ENCODE measurements at regions not wholly inside any gene's neighbourhood (a gene's known extent, or its start where the extent isn't known, plus 50 kb on each side); places are given as distances from the start of the nearest gene placed in this dataset.

DNA sequence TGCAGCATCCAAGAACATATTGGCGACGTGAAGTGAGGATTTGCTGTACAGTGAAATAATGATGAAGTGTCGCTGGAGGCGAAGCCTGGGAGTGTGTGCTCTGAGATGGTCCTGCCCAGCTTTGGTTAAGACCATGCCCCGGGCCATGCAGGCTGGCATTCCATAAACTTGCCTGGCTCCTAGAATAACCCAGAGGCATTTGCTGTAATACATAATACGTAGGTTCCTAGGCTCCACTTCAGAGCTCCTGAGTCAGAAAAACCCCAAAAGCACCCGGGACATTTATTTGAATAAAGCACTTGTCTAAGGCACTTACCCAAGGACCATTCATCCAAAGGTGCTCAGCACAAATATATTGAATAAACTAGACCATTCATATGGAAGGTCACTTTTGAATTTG, 279.3 kb downstream of the ABCC12 start:
- TF ChIP-seq, protein P1, sequence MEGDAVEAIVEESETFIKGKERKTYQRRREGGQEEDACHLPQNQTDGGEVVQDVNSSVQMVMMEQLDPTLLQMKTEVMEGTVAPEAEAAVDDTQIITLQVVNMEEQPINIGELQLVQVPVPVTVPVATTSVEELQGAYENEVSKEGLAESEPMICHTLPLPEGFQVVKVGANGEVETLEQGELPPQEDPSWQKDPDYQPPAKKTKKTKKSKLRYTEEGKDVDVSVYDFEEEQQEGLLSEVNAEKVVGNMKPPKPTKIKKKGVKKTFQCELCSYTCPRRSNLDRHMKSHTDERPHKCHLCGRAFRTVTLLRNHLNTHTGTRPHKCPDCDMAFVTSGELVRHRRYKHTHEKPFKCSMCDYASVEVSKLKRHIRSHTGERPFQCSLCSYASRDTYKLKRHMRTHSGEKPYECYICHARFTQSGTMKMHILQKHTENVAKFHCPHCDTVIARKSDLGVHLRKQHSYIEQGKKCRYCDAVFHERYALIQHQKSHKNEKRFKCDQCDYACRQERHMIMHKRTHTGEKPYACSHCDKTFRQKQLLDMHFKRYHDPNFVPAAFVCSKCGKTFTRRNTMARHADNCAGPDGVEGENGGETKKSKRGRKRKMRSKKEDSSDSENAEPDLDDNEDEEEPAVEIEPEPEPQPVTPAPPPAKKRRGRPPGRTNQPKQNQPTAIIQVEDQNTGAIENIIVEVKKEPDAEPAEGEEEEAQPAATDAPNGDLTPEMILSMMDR (conservative IDR thresholded peaks at IDR 0.05 in 1 of 2, IDR thresholded peaks at IDR 0.05 in 1 of 2; ENCODE audit: low read depth in 1 of 2, low read length in 2 of 2), result no peak
- TF ChIP-seq EZH2 (IDR thresholded peaks at IDR 0.05; ENCODE audit: low read length, missing control alignments), result no peak

Measured in fibroblast of lung (primary cell).